Ascending aorta (tissue), 2 donors: ENCODE measurements at regions not wholly inside any gene's neighbourhood (a gene's known extent, or its start where the extent isn't known, plus 50 kb on each side); places are given as distances from the start of the nearest gene placed in this dataset.

Experiments used
- DNase-seq, 2 donors: peaks; one replicate each; pipeline ENCODE4 v3.0.0-alpha.2; 2019; ENCODE audit warnings: low spot score in 2 of 2
- H3K27ac ChIP-seq, 2 donors: fragments of 200-600 bp; sonication (generic); one replicate each; pipeline ENCODE4 v1.5.1; 2016 to 2017; ENCODE audit warnings: mild to moderate bottlenecking in 1 of 2
- H3K27me3 ChIP-seq: fragments of 200-600 bp; sonication (generic); one replicate; pipeline ENCODE4 v1.5.1; 2017
- H3K36me3 ChIP-seq, 2 donors: fragments of 200-600 bp; sonication (generic); one replicate each; pipeline ENCODE4 v1.5.1; 2016
- H3K4me1 ChIP-seq, 2 donors: fragments of 200-600 bp; sonication (generic); one replicate each; pipeline ENCODE4 v1.5.1; 2016 to 2017; ENCODE audit warnings: mild to moderate bottlenecking in 1 of 2
- H3K4me3 ChIP-seq, 2 donors: fragments of 200-600 bp; sonication (generic); one replicate each; pipeline ENCODE4 v1.5.1; 2016 to 2017; ENCODE audit warnings: mild to moderate bottlenecking in 1 of 2
- H3K9me3 ChIP-seq, 2 donors: fragments of 200-600 bp; sonication (generic); one replicate each; pipeline ENCODE4 v1.5.1; 2016
- CTCF ChIP-seq, 3 experiments: fragments of 200-600 bp in 2 of 3; fragments of 450-650 bp in 1 of 3; sonication (generic) in 2 of 3; IDR thresholded peaks; one replicate each; pipeline ENCODE4 v1.5.1; 2016 to 2019; ENCODE audit warnings: antibody characterized with exemption in 3 of 3, mild to moderate bottlenecking in 1 of 3, moderate library complexity in 1 of 3
- intact Hi-C: fragments of 100-400 bp; cut with DNase I; formaldehyde crosslinking; loops from one replicate; pipeline ENCODE4 v1.15.1; 2023

GRCh38 chr4:84177831-84178542, 321.1 kb downstream of the NKX6-1 start:
- H3K9me3 ChIP-seq, result no peaks in the 10 kb centered on the region
- H3K4me3 ChIP-seq, result no peak overlapping the region
- no peaks in the 10 kb centered on the region for H3K4me1 ChIP-seq
- no peak overlapping the region for H3K27ac ChIP-seq
- H3K36me3 ChIP-seq, result no peaks in the 10 kb centered on the region
- no peak for TF ChIP-seq CTCF (IDR thresholded peaks at IDR 0.05)
- no peaks in the 10 kb centered on the region for H3K27me3 ChIP-seq
- intact Hi-C loops, result no loop called here
- no peak for DNase-seq

- no peaks in the 10 kb centered on the region for H3K4me1 ChIP-seq
- DNase-seq, result no peak
- no peaks in the 10 kb centered on the region for H3K9me3 ChIP-seq
- no peak overlapping the region for H3K27ac ChIP-seq
- no peak for TF ChIP-seq CTCF (IDR thresholded peaks at IDR 0.05)
- no peaks in the 10 kb centered on the region for H3K36me3 ChIP-seq
- H3K4me3 ChIP-seq, result no peak overlapping the region
- H3K27me3 ChIP-seq, result no peaks in the 10 kb centered on the region
- intact Hi-C loops, result no loop called here
These were observed 323.1 kb downstream of the NKX6-1 start for GRCh38 chr4:84176016-84176415.

- Histone ChIP-seq H3K27ac (no peak overlapping the region), H3K9me3 (no peaks in the 10 kb centered on the region), H3K4me3 (no peak overlapping the region), H3K36me3 (no peaks in the 10 kb centered on the region), H3K4me1 (no peaks in the 10 kb centered on the region), H3K27me3 (no peaks in the 10 kb centered on the region)
- intact Hi-C loops, result no loop called here
- no peak for DNase-seq
- no peak for TF ChIP-seq CTCF (IDR thresholded peaks at IDR 0.05)
These were observed 327.2 kb downstream of the NKX6-1 start for GRCh38 chr4:84171871-84172270.

- no peak for DNase-seq
- intact Hi-C loops, result no loop called here
- no peaks in the 10 kb centered on the region for H3K9me3 ChIP-seq
- no peaks in the 10 kb centered on the region for H3K27me3 ChIP-seq
- no peak overlapping the region for H3K4me3 ChIP-seq
- no peaks in the 10 kb centered on the region for H3K36me3 ChIP-seq
- no peak for TF ChIP-seq CTCF (IDR thresholded peaks at IDR 0.05)
- no peak overlapping the region for H3K27ac ChIP-seq
- no peaks in the 10 kb centered on the region for H3K4me1 ChIP-seq
These were observed 331.5 kb downstream of the NKX6-1 start for GRCh38 chr4:84167564-84167963.

GRCh38 chr4:84167093-84167492, 332.0 kb downstream of the NKX6-1 start:
- Histone ChIP-seq H3K9me3 (no peaks in the 10 kb centered on the region), H3K27ac (no peak overlapping the region), H3K36me3 (no peaks in the 10 kb centered on the region), H3K4me1 (no peaks in the 10 kb centered on the region), H3K4me3 (no peak overlapping the region), H3K27me3 (no peaks in the 10 kb centered on the region)
- intact Hi-C loops, result no loop called here
- DNase-seq, result no peak
- TF ChIP-seq CTCF (IDR thresholded peaks at IDR 0.05), result no peak

- DNase-seq, result no peak
- TF ChIP-seq CTCF (IDR thresholded peaks at IDR 0.05), result no peak
- Histone ChIP-seq H3K36me3 (no peaks in the 10 kb centered on the region), H3K4me1 (no peaks in the 10 kb centered on the region), H3K27ac (no peak overlapping the region), H3K4me3 (no peak overlapping the region), H3K27me3 (no peaks in the 10 kb centered on the region), H3K9me3 (no peaks in the 10 kb centered on the region)
- intact Hi-C loops, result no loop called here
These were observed 332.6 kb downstream of the NKX6-1 start for GRCh38 chr4:84166486-84166885.
